Lower leg skin (tissue), 3 donors: ENCODE measurements at regions not wholly inside any gene's neighbourhood (a gene's known extent, or its start where the extent isn't known, plus 50 kb on each side); places are given as distances from the start of the nearest gene placed in this dataset.

Experiments
- CTCF ChIP-seq, 3 donors: fragments of 450-650 bp; IDR thresholded peaks; one replicate each; pipeline ENCODE4 v1.5.1; 2016; ENCODE audit warnings: antibody characterized with exemption in 3 of 3, mild to moderate bottlenecking in 3 of 3, moderate library complexity in 2 of 3
- POLR2A ChIP-seq, 2 donors: fragments of 450-650 bp; IDR thresholded peaks; one replicate each; pipeline ENCODE4 v1.6.1; 2016 to 2017; ENCODE audit warnings: antibody characterized with exemption in 2 of 2, mild to moderate bottlenecking in 1 of 2, moderate library complexity in 1 of 2

GRCh38 chr5:155616779-155617392 is 603.3 kb downstream of the KIF4B start:
- TF ChIP-seq CTCF (IDR thresholded peaks at IDR 0.05): no peak
- TF ChIP-seq POLR2A (IDR thresholded peaks at IDR 0.05): no peak
